ENCODE measurements at regions not wholly inside any gene's neighbourhood (a gene's known extent, or its start where the extent isn't known, plus 50 kb on each side); places are given as distances from the start of the nearest gene placed in this dataset.

GRCh38 chr14:27006570-27006969 is 408.7 kb upstream of the NOVA1 start:
- TF ChIP-seq CTCF (IDR thresholded peaks at IDR 0.05; ENCODE audit: borderline replicate concordance, extremely low read depth, low read length, poor library complexity, severe bottlenecking) (no peak), EZH2 (IDR thresholded peaks at IDR 0.05; ENCODE audit: borderline replicate concordance, low read depth, low read length, severe bottlenecking) (no peak)
